IMR-90 (cell line): ENCODE measurements at regions not wholly inside any gene's neighbourhood (a gene's known extent, or its start where the extent isn't known, plus 50 kb on each side); places are given as distances from the start of the nearest gene placed in this dataset.
A peak's percentile ranks its signal among the peaks of the same experiment; 100 is the strongest.

ENCODE experiments used
- ATAC-seq: fragments of 200-7000 bp; cut with Tn5 transposase; 2 replicates; pipeline ENCODE4 v1.9.1; 2020; ENCODE audit warnings: low read depth, mild to moderate bottlenecking, moderate library complexity
- BruUV-seq: library from RNA; stranded (reverse); fragments of 400-500 nt; replicated peaks from 2 replicates; lab custom pipeline; 2021; lab: Mats Ljungman, UMichigan
- CTCF ChIA-PET: fragments of 300-600 bp; formaldehyde crosslinking; extraction: SDS; loops from one replicate; lab custom pipeline; 2021; ENCODE audit warnings: antibody characterized with exemption; lab: Yijun Ruan, JAX
- POLR2A ChIA-PET: fragments of 300-600 bp; sonication (Branson Sonifier 250); formaldehyde crosslinking; loops from one replicate; lab custom pipeline; 2022; ENCODE audit warnings: antibody characterized with exemption; ENCODE audit not compliant: unreplicated experiment; lab: Charles Lee
- DNase-seq: peaks from one replicate; pipeline ENCODE4 v3.0.0; 2013
- H2AFZ ChIP-seq: replicated peaks from 2 replicates; pipeline ENCODE3; 2013; ENCODE audit warnings: low read length, mild to moderate bottlenecking; ENCODE audit not compliant: poor library complexity
- H2AK5ac ChIP-seq: 2 replicates; pipeline ENCODE4 v1.6.1; 2013; ENCODE audit warnings: low read depth, low read length, inconsistent platforms
- H2AK9ac ChIP-seq: replicated peaks from 2 replicates; pipeline ENCODE3; 2013; ENCODE audit warnings: mild to moderate bottlenecking, low read depth, low read length, moderate library complexity; ENCODE audit not compliant: poor library complexity
- H2BK120ac ChIP-seq: 2 replicates; pipeline ENCODE4 v1.6.1; 2013; ENCODE audit warnings: low read depth, low read length, inconsistent platforms
- H2BK15ac ChIP-seq: 3 replicates; pipeline ENCODE4 v1.6.1; 2013; ENCODE audit warnings: low read depth, low read length, inconsistent platforms
- H2BK20ac ChIP-seq: 2 replicates; pipeline ENCODE4 v1.6.1; 2013; ENCODE audit warnings: low read depth, mild to moderate bottlenecking, inconsistent platforms, low read length, moderate library complexity
- H2BK5ac ChIP-seq: 2 replicates; pipeline ENCODE4 v1.6.1; 2013; ENCODE audit warnings: mild to moderate bottlenecking, low read depth, low read length, inconsistent platforms; ENCODE audit not compliant: poor library complexity, severe bottlenecking
- H3K14ac ChIP-seq: replicated peaks from 2 replicates; pipeline ENCODE4 v1.6.1; 2013; ENCODE audit warnings: low read depth, low read length, inconsistent platforms
- H3K18ac ChIP-seq: 2 replicates; pipeline ENCODE4 v1.6.1; 2013; ENCODE audit warnings: low read depth, low read length, control low read depth
- H3K23ac ChIP-seq: 2 replicates; pipeline ENCODE4 v1.6.1; 2013; ENCODE audit warnings: low read depth, low read length, inconsistent platforms
- H3K27ac ChIP-seq: 2 replicates; pipeline ENCODE4 v1.5.1; 2013; ENCODE audit warnings: mild to moderate bottlenecking, control low read depth, low read length; ENCODE audit not compliant: insufficient read depth
- H3K27me3 ChIP-seq: 2 replicates; pipeline ENCODE4 v1.6.1; 2013; ENCODE audit warnings: low read length; ENCODE audit not compliant: control insufficient read depth, insufficient read depth
- H3K36me3 ChIP-seq: 2 replicates; pipeline ENCODE4 v1.6.1; 2013; ENCODE audit warnings: low read length, mixed read lengths; ENCODE audit not compliant: control insufficient read depth, insufficient read depth
- H3K4ac ChIP-seq: 2 replicates; pipeline ENCODE4 v1.6.1; 2013; ENCODE audit warnings: low read depth, low read length, inconsistent platforms
- H3K4me1 ChIP-seq: 2 replicates; pipeline ENCODE4 v1.6.1; 2013; ENCODE audit warnings: low read length, mixed read lengths; ENCODE audit not compliant: control insufficient read depth, insufficient read depth
- H3K4me2 ChIP-seq: 2 replicates; pipeline ENCODE4 v1.6.1; 2013; ENCODE audit warnings: low read depth, mild to moderate bottlenecking, control low read depth, low read length, moderate library complexity
- H3K4me3 ChIP-seq: 2 replicates; pipeline ENCODE4 v1.5.1; 2013; ENCODE audit warnings: low read depth, mild to moderate bottlenecking, control low read depth, low read length, moderate library complexity; ENCODE audit not compliant: insufficient read depth
- H3K56ac ChIP-seq: 2 replicates; pipeline ENCODE4 v1.6.1; 2013; ENCODE audit warnings: low read length, inconsistent platforms; ENCODE audit not compliant: insufficient read depth; ENCODE audit errors: extremely low read depth
- H3K79me1 ChIP-seq, 2 experiments: 2 replicates each; pipeline ENCODE4 v1.6.1; 2013; ENCODE audit warnings: low read length in 2 of 2, inconsistent platforms in 1 of 2, low read depth in 1 of 2
- H3K9ac ChIP-seq: 2 replicates; pipeline ENCODE4 v1.6.1; 2013; ENCODE audit warnings: low read depth, low read length, control low read depth
- H3K9me1 ChIP-seq: 2 replicates; pipeline ENCODE4 v1.6.1; 2013; ENCODE audit warnings: low read length, inconsistent platforms; ENCODE audit not compliant: insufficient read depth
- H3K9me3 ChIP-seq: 2 replicates; pipeline ENCODE4 v1.6.1; 2013; ENCODE audit warnings: low read length; ENCODE audit not compliant: control insufficient read depth, insufficient read depth
- H4K20me1 ChIP-seq: 2 replicates; pipeline ENCODE4 v1.6.1; 2013; ENCODE audit warnings: low read length, inconsistent platforms; ENCODE audit not compliant: insufficient read depth
- H4K5ac ChIP-seq: 2 replicates; pipeline ENCODE4 v1.6.1; 2013; ENCODE audit warnings: mild to moderate bottlenecking, low read depth, low read length, control low read depth
- H4K8ac ChIP-seq, 2 experiments: 2 replicates each; pipeline ENCODE4 v1.6.1; 2013; ENCODE audit warnings: low read depth in 2 of 2, low read length in 2 of 2, control low read depth in 1 of 2, inconsistent platforms in 1 of 2
- H4K91ac ChIP-seq: 2 replicates; pipeline ENCODE4 v1.6.1; 2013; ENCODE audit warnings: low read depth, low read length, inconsistent platforms; ENCODE audit not compliant: insufficient read depth
- CEBPB ChIP-seq: IDR thresholded peaks from 2 replicates; pipeline ENCODE4 v1.6.1; 2012; ENCODE audit warnings: low read depth, low read length, improper control_type of control experiment
- MXI1 ChIP-seq: IDR thresholded peaks from 2 replicates; pipeline ENCODE4 v1.6.1; 2012; ENCODE audit warnings: low read depth, mild to moderate bottlenecking, low read length, moderate library complexity, borderline replicate concordance
- NFE2L2 ChIP-seq: fragments of 150-350 bp; IDR thresholded peaks from 2 replicates; pipeline ENCODE4 v1.6.1; 2016; ENCODE audit warnings: low read depth, mild to moderate bottlenecking, low read length
- WGBS, 2 experiments: methylation state at CpG; one replicate each; pipeline versions ENCODE4 v1.1.5 to v1.1.7; 2013; ENCODE audit warnings: missing lambda C conversion rate in 2 of 2; ENCODE audit not compliant: insufficient read length in 1 of 2; ENCODE audit errors: extremely low coverage in 2 of 2; 5-methylcytosine and 5-hydroxymethylcytosine counted together
- dilution Hi-C: fragments of 300-500 bp; cut with HindIII; formaldehyde crosslinking; loops from one replicate; pipeline ENCODE4 v1.14.3; 2018; ENCODE audit warnings: low sequenced_read_pairs; ENCODE audit not compliant: unreplicated experiment
- in situ Hi-C: fragments of 300-500 bp; cut with MboI; formaldehyde crosslinking; loops from 3 replicates; pipeline ENCODE4 v1.14.3; 2019; ENCODE audit warnings: low sequenced_read_pairs, inconsistent platforms, mixed read lengths
- intact Hi-C: fragments of 100-400 bp; cut with micrococcal nuclease; formaldehyde crosslinking; loops from 2 replicates; pipeline ENCODE4 v1.10.0; 2022
- TF ChIP-seq, protein P1 (sequence below): fragments of 150-350 bp; IDR thresholded peaks from 2 replicates; pipeline ENCODE4 v1.6.1; 2016; ENCODE audit warnings: low read depth, mild to moderate bottlenecking, low read length, moderate library complexity, borderline replicate concordance

DNA sequence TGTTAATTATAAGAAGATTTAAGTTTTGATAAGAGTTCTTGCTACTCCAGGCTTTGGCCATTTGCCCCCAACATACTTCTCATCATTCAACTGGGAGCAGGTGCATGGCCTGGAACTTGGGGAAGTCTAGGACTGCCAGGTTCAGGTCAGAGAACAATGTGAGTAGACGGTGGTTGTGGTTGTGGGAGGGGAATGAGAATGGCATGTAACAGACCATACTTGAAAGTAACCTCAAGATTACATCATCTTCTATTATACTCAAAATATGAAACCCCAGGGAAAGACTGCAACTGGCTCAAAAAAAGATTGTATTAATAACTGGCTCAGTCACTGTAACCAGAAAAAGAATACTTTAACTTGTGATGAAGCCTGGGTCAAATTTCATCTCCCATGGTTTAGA lies 364.9 kb upstream of the DPPA4 start:
- no peak overlapping the region for H2BK20ac ChIP-seq
- TF ChIP-seq, protein P1, sequence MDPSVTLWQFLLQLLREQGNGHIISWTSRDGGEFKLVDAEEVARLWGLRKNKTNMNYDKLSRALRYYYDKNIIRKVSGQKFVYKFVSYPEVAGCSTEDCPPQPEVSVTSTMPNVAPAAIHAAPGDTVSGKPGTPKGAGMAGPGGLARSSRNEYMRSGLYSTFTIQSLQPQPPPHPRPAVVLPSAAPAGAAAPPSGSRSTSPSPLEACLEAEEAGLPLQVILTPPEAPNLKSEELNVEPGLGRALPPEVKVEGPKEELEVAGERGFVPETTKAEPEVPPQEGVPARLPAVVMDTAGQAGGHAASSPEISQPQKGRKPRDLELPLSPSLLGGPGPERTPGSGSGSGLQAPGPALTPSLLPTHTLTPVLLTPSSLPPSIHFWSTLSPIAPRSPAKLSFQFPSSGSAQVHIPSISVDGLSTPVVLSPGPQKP: no peak
- TF ChIP-seq MXI1 (no peak), CEBPB (peak; percentile 66), NFE2L2 (no peak)
- dilution Hi-C loops: no loop called here
- POLR2A ChIA-PET: no interaction called here
- H3K79me1 ChIP-seq: no peaks in the 10 kb centered on the region
- intact Hi-C loops: no loop called here
- no TSS peak for BruUV-seq
- no peak overlapping the region for H3K23ac ChIP-seq
- CTCF ChIA-PET: interaction anchor here (0.7 kb wide), 1 partner anchor 63 kb away, joined by 3 read pairs; no protein-coding TSS in a partner anchor
- no peak overlapping the region for H3K18ac ChIP-seq
- no peaks in the 10 kb centered on the region for H3K9me1 ChIP-seq
- H4K5ac ChIP-seq: no peak overlapping the region
- no CpG with 5 or more reads among the region's 1 CpG for WGBS, 2 experiments
- ATAC-seq (peak; percentile 75; the same call in 1 of the 2 replicates), DNase-seq (peak; percentile 77)
- no peak overlapping the region for H2BK120ac ChIP-seq
- no peak overlapping the region for H3K27ac ChIP-seq
- H3K9me3 ChIP-seq: no peaks in the 10 kb centered on the region
- H3K36me3 ChIP-seq: no peaks in the 10 kb centered on the region
- no peak overlapping the region for H3K4ac ChIP-seq
- peaks cover 2% of the 10 kb centered on the region for H3K4me1 ChIP-seq
- H3K14ac ChIP-seq: no peak overlapping the region
- H3K56ac ChIP-seq: no peak overlapping the region
- H2BK15ac ChIP-seq: no peak overlapping the region
- H3K9ac ChIP-seq: no peak overlapping the region
- no peak overlapping the region for H3K4me3 ChIP-seq
- no peak overlapping the region for H3K4me2 ChIP-seq
- no peak overlapping the region for H2AFZ ChIP-seq
- no peak overlapping the region for H2AK9ac ChIP-seq
- no peak overlapping the region for H2AK5ac ChIP-seq
- H4K20me1 ChIP-seq: no peaks in the 10 kb centered on the region
- H4K91ac ChIP-seq: no peak overlapping the region
- in situ Hi-C loops: no loop called here
- no peak overlapping the region for H2BK5ac ChIP-seq
- no peak overlapping the region for H4K8ac ChIP-seq
- no peaks in the 10 kb centered on the region for H3K27me3 ChIP-seq
